Heart left ventricle (tissue), 16 donors: ENCODE measurements at regions not wholly inside any gene's neighbourhood (a gene's known extent, or its start where the extent isn't known, plus 50 kb on each side); places are given as distances from the start of the nearest gene placed in this dataset.

Source experiments
- ATAC-seq, 4 donors: fragments of 200-7000 bp; cut with Tn5 transposase; one replicate each; pipeline ENCODE4 v1.9.1; 2020 to 2022; ENCODE audit warnings: moderate library complexity in 4 of 4, mild to moderate bottlenecking in 3 of 4, moderate number of reproducible peaks in 1 of 4
- DNase-seq, 5 donors: peaks; one replicate each; pipeline ENCODE4 v3.0.0-alpha.2; 2020
- H3K27ac ChIP-seq, 12 donors: fragments of 200-600 bp; sonication (generic) in 4 of 12; one replicate each; pipeline versions ENCODE4 v1.5.0 to v1.8.0; 2016 to 2022; ENCODE audit warnings: mild to moderate bottlenecking in 2 of 12
- H3K27me3 ChIP-seq, 9 donors: fragments of 200-600 bp; sonication (generic) in 2 of 9; one replicate each; pipeline versions ENCODE4 v1.5.1 to v1.8.0; 2016 to 2022; ENCODE audit warnings: mild to moderate bottlenecking in 3 of 9
- H3K36me3 ChIP-seq, 9 donors: fragments of 200-600 bp; sonication (generic) in 2 of 9; one replicate each; pipeline versions ENCODE4 v1.5.0 to v1.8.0; 2018 to 2022; ENCODE audit warnings: mild to moderate bottlenecking in 2 of 9
- H3K4me1 ChIP-seq, 12 donors: fragments of 200-600 bp; sonication (generic) in 4 of 12; one replicate each; pipeline versions ENCODE4 v1.5.0 to v1.8.0; 2016 to 2022; ENCODE audit warnings: mild to moderate bottlenecking in 3 of 12
- H3K4me3 ChIP-seq, 12 donors: fragments of 200-600 bp; sonication (generic) in 4 of 12; one replicate each; pipeline versions ENCODE4 v1.5.0 to v1.8.0; 2017 to 2022; ENCODE audit warnings: mild to moderate bottlenecking in 9 of 12, moderate library complexity in 4 of 12
- H3K9me3 ChIP-seq, 12 donors: fragments of 200-600 bp; sonication (generic) in 4 of 12; one replicate each; pipeline versions ENCODE4 v1.5.0 to v1.8.0; 2016 to 2022; ENCODE audit warnings: mild to moderate bottlenecking in 1 of 12
- CTCF ChIP-seq, 12 donors: fragments of 200-600 bp; sonication (generic) in 4 of 12; IDR thresholded peaks; one replicate each; pipeline versions ENCODE4 v1.5.0 to v1.8.0; 2018 to 2022; ENCODE audit warnings: antibody characterized with exemption in 12 of 12, mild to moderate bottlenecking in 5 of 12
- POLR2A ChIP-seq, 2 donors: fragments of 450-650 bp; IDR thresholded peaks; one replicate each; pipeline ENCODE4 v1.6.1; 2017; ENCODE audit warnings: antibody characterized with exemption in 2 of 2, mild to moderate bottlenecking in 2 of 2, moderate library complexity in 2 of 2
- WGBS, 4 donors: extraction: QIAGEN DNeasy Blood & Tissue Kit in 2 of 4; methylation state at CpG; one replicate each; pipeline versions ENCODE4 v1.1.5 to v1.1.7; 2013 to 2018; 5-methylcytosine and 5-hydroxymethylcytosine counted together
- intact Hi-C, 10 donors: fragments of 100-400 bp; cut with DNase I; formaldehyde crosslinking; loops; one replicate each; pipeline versions ENCODE4 v1.11.1 to v1.14.2; 2022
- donor health status: ischemic (EF 13 %, LVEDD 7.1; RV severe dilation, severe dysfunction).
- donor health status: healthy with polysubstance abuse.
- donor health status: DM: no; HTN: yes; CAD: no.
- donor health status: DM: no; HTN: no; CAD: no.
- donor health status: ischemic (EF 25% LVEDD 6.9; RV normal size, moderate dysfunction).
- donor health status: ischemic (EF 25% LVEDD 5.7; RV mildly dilated, moderate dysfunction).
- donor health status: healthy.
- donor health status: DM: yes; HTN: yes; CAD: no.
- donor health status: ischemic (EF 35%, LVEDD 5.7; RV mildly dilated, moderate dysfunction).
- donor health status: nonischemic (EF 11% LVEDD 7.7; RV severe dilation, severe dysfunction).
- donor health status: DM: yes; HTN: yes; CAD: no.
- donor health status: PGD.
- donor health status: ischemic (EF 29% LVEDD 5.4; RV normal size, mild dysfunction).
- donor health status: nonischemic (EF 23%, LVEDD 6.1; RV moderate dilation, normal function).

GRCh38 chr2:2926858-2927175, 450.8 kb downstream of the EIPR1 start:
- ATAC-seq (no peak), DNase-seq (no peak)
- 68 to 91% (median 72%) methylated on average over 4 of the region's 4 CpGs for WGBS, 4 donors
- Histone ChIP-seq H3K4me1 (no peaks in the 10 kb centered on the region), H3K9me3 (peaks cover 0 to 28% (median 7%) of the 10 kb centered on the region in 12 donors), H3K36me3 (no peaks in the 10 kb centered on the region), H3K4me3 (no peak overlapping the region), H3K27ac (no peak overlapping the region), H3K27me3 (no peaks in the 10 kb centered on the region)
- TF ChIP-seq CTCF (IDR thresholded peaks at IDR 0.05) (no peak), POLR2A (IDR thresholded peaks at IDR 0.05) (no peak)
- intact Hi-C loops, result no loop called here

GRCh38 chr2:2926009-2926857, 451.4 kb downstream of the EIPR1 start:
- Histone ChIP-seq H3K27ac (no peak overlapping the region), H3K4me1 (no peaks in the 10 kb centered on the region), H3K4me3 (no peak overlapping the region), H3K9me3 (peaks cover 0 to 28% (median 7%) of the 10 kb centered on the region in 12 donors), H3K27me3 (no peaks in the 10 kb centered on the region), H3K36me3 (no peaks in the 10 kb centered on the region)
- no peak for TF ChIP-seq CTCF (IDR thresholded peaks at IDR 0.05)
- TF ChIP-seq POLR2A (IDR thresholded peaks at IDR 0.05), result no peak
- DNase-seq (no peak), ATAC-seq (no peak)
- intact Hi-C loops, result no loop called here
- WGBS, 4 donors, result 79 to 93% (median 83%) methylated on average over 3 of the region's 3 CpGs

GRCh38 chr2:2922156-2922555, 455.5 kb downstream of the EIPR1 start:
- no peaks in the 10 kb centered on the region for H3K36me3 ChIP-seq
- no peaks in the 10 kb centered on the region for H3K27me3 ChIP-seq
- TF ChIP-seq POLR2A (IDR thresholded peaks at IDR 0.05) (no peak), CTCF (IDR thresholded peaks at IDR 0.05) (no peak)
- intact Hi-C loops, result no loop called here
- no peaks in the 10 kb centered on the region for H3K4me1 ChIP-seq
- 78 to 88% (median 85%) methylated on average over 6 of the region's 6 CpGs for WGBS, 4 donors
- no peak for ATAC-seq
- DNase-seq, result no peak
- H3K4me3 ChIP-seq, result no peak overlapping the region
- peaks cover 0 to 7% (median 0%) of the 10 kb centered on the region in 12 donors for H3K9me3 ChIP-seq
- no peak overlapping the region for H3K27ac ChIP-seq

GRCh38 chr2:2921011-2921720, 456.5 kb downstream of the EIPR1 start:
- Histone ChIP-seq H3K4me1 (no peaks in the 10 kb centered on the region), H3K36me3 (no peaks in the 10 kb centered on the region), H3K9me3 (peaks cover 0 to 15% (median 0%) of the 10 kb centered on the region in 12 donors), H3K27me3 (no peaks in the 10 kb centered on the region), H3K4me3 (no peak overlapping the region), H3K27ac (no peak overlapping the region)
- WGBS, 4 donors, result 90 to 93% (median 91%) methylated on average over 11 to 16 of the region's 16 CpGs
- no peak for DNase-seq
- TF ChIP-seq CTCF (IDR thresholded peaks at IDR 0.05), result no peak
- TF ChIP-seq POLR2A (IDR thresholded peaks at IDR 0.05), result no peak
- intact Hi-C loops, result no loop called here
- no peak for ATAC-seq
